Stomach (tissue), 8 donors: ENCODE measurements at regions not wholly inside any gene's neighbourhood (a gene's known extent, or its start where the extent isn't known, plus 50 kb on each side); places are given as distances from the start of the nearest gene placed in this dataset.

Source experiments
- DNase-seq, 2 donors: peaks; one replicate each; pipeline versions ENCODE4 v3.0.0 to v3.0.0-alpha.2; 2013 to 2019
- H3K27ac ChIP-seq, 5 donors: fragments of 200-600 bp in 4 of 5; sonication (generic) in 4 of 5; one replicate each; pipeline ENCODE4 v1.5.1; 2013 to 2019; ENCODE audit warnings: mild to moderate bottlenecking in 1 of 5, moderate library complexity in 1 of 5
- H3K27me3 ChIP-seq, 3 donors: fragments of 200-600 bp; sonication (generic); one replicate each; pipeline ENCODE4 v1.5.1; 2017 to 2019; ENCODE audit warnings: mixed run types in 1 of 3
- H3K36me3 ChIP-seq, 4 donors: fragments of 200-600 bp; sonication (generic); 1 replicate in 3 of 4; 2 replicates in 1 of 4; pipeline ENCODE4 v1.5.1; 2016 to 2019
- H3K4me1 ChIP-seq, 4 donors: fragments of 200-600 bp; sonication (generic); one replicate each; pipeline ENCODE4 v1.5.1; 2016 to 2019
- H3K4me3 ChIP-seq, 4 donors: fragments of 200-600 bp; sonication (generic) in 3 of 4; one replicate each; pipeline ENCODE4 v1.5.1; 2016 to 2019; ENCODE audit warnings: mild to moderate bottlenecking in 1 of 4
- H3K9me3 ChIP-seq, 4 donors: fragments of 200-600 bp; sonication (generic); one replicate each; pipeline ENCODE4 v1.5.1; 2016 to 2019
- EP300 ChIP-seq: sonication (generic); formaldehyde crosslinking; IDR thresholded peaks from one replicate; pipeline ENCODE4 v1.6.1; 2017; ENCODE audit warnings: antibody characterized with exemption
- POLR2A ChIP-seq, 4 donors: fragments of 450-650 bp; IDR thresholded peaks; one replicate each; pipeline ENCODE4 v1.6.1; 2016; ENCODE audit warnings: antibody characterized with exemption in 4 of 4, control low read depth in 2 of 4, mild to moderate bottlenecking in 1 of 4, moderate library complexity in 1 of 4
- POLR2AphosphoS5 ChIP-seq, 3 donors: sonication (generic); formaldehyde crosslinking; IDR thresholded peaks; one replicate each; pipeline ENCODE4 v1.6.1; 2016; ENCODE audit warnings: antibody characterized with exemption in 3 of 3
- WGBS, 5 donors: extraction: QIAGEN DNeasy Blood & Tissue Kit in 3 of 5; methylation state at CpG; one replicate each; pipeline versions ENCODE4 v1.1.5 to v1.1.7; 2013 to 2018; 5-methylcytosine and 5-hydroxymethylcytosine counted together
- intact Hi-C: fragments of 100-400 bp; cut with DNase I; formaldehyde crosslinking; loops from one replicate; pipeline ENCODE4 v1.15.1; 2023; ENCODE audit warnings: low total_unique reads
- TF ChIP-seq, protein P1 (sequence below), 7 experiments: fragments of 450-650 bp in 4 of 7; fragments of 200-600 bp in 3 of 7; sonication (generic) in 3 of 7; IDR thresholded peaks; one replicate each; pipeline ENCODE4 v1.5.1; 2016 to 2019; ENCODE audit warnings: antibody characterized with exemption in 7 of 7, control low read depth in 2 of 7, mild to moderate bottlenecking in 1 of 7
- donor health status: healthy with polysubstance abuse.
- donor health status: Bipolar disorder and iron deficiency.
- donor health status: healthy.

DNA sequence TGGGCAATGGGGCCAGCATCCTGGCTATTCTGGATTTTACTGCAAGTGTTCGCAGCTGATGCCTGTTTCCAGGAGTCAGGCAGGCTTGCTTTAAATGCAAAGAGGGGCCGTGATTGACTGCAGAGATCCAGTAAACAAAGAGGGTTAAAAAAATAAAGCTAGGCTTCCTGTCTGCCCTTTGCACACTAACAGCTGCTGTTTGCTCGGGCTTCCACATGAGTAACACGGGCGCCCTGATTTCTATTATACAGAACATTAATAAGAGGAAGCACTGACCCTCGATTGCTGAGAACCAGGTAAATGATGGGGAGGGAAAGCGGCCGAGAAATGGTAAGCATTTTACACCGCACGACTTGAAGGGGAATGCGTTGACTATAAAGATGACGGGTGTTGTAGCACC, 254.2 kb upstream of the ZNF507 start:
- H3K27ac ChIP-seq, result no peak overlapping the region
- intact Hi-C loops, result no loop called here
- H3K27me3 ChIP-seq, result peaks cover 0 to 15% (median 0%) of the 10 kb centered on the region in 3 donors
- peak in 1 of 2 donors; percentile 53 for DNase-seq
- peaks cover 0 to 6% (median 0%) of the 10 kb centered on the region in 4 donors for H3K4me1 ChIP-seq
- no peaks in the 10 kb centered on the region for H3K36me3 ChIP-seq
- no peak overlapping the region for H3K4me3 ChIP-seq
- H3K9me3 ChIP-seq, result no peaks in the 10 kb centered on the region
- TF ChIP-seq POLR2AphosphoS5 (IDR thresholded peaks at IDR 0.05), result no peak
- TF ChIP-seq, protein P1, sequence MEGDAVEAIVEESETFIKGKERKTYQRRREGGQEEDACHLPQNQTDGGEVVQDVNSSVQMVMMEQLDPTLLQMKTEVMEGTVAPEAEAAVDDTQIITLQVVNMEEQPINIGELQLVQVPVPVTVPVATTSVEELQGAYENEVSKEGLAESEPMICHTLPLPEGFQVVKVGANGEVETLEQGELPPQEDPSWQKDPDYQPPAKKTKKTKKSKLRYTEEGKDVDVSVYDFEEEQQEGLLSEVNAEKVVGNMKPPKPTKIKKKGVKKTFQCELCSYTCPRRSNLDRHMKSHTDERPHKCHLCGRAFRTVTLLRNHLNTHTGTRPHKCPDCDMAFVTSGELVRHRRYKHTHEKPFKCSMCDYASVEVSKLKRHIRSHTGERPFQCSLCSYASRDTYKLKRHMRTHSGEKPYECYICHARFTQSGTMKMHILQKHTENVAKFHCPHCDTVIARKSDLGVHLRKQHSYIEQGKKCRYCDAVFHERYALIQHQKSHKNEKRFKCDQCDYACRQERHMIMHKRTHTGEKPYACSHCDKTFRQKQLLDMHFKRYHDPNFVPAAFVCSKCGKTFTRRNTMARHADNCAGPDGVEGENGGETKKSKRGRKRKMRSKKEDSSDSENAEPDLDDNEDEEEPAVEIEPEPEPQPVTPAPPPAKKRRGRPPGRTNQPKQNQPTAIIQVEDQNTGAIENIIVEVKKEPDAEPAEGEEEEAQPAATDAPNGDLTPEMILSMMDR (IDR thresholded peaks at IDR 0.05), result no peak
- TF ChIP-seq EP300, result no peak
- no peak for TF ChIP-seq POLR2A (IDR thresholded peaks at IDR 0.05)
- 14 to 20% (median 18%) methylated on average over 12 of the region's 12 CpGs for WGBS, 5 donors

DNA sequence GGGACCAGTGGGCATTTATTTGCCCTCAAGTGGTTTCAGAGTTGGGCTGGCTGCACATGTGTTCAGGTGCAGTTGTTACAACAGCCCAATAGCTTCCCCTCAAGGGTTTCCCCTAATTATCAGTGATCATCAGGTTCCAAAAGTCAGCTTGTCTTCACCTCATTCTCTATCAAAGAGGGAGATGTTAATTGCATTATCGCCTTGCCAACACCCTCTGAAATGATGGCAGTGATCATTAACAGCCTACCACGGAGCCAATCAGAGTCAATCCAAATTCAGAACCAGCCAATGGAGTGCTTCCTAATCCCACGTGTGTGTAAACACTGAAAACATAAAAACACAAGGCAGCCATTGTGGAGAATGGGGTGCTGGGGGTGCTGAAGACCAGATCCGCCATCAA, 248.4 kb upstream of the ZNF507 start:
- Histone ChIP-seq H3K27me3 (peaks cover 0 to 15% (median 0%) of the 10 kb centered on the region in 3 donors), H3K4me3 (no peak overlapping the region), H3K4me1 (no peaks in the 10 kb centered on the region), H3K27ac (no peak overlapping the region), H3K9me3 (peaks cover 0 to 6% (median 2%) of the 10 kb centered on the region in 4 donors), H3K36me3 (no peaks in the 10 kb centered on the region)
- DNase-seq, result no peak
- no peak for TF ChIP-seq EP300
- TF ChIP-seq, protein P1 (IDR thresholded peaks at IDR 0.05), result no peak
- TF ChIP-seq POLR2A (IDR thresholded peaks at IDR 0.05), result no peak
- TF ChIP-seq POLR2AphosphoS5 (IDR thresholded peaks at IDR 0.05), result no peak
- intact Hi-C loops, result no loop called here
- WGBS, 5 donors, result 74 to 81% (median 80%) methylated on average over 4 of the region's 4 CpGs

DNA sequence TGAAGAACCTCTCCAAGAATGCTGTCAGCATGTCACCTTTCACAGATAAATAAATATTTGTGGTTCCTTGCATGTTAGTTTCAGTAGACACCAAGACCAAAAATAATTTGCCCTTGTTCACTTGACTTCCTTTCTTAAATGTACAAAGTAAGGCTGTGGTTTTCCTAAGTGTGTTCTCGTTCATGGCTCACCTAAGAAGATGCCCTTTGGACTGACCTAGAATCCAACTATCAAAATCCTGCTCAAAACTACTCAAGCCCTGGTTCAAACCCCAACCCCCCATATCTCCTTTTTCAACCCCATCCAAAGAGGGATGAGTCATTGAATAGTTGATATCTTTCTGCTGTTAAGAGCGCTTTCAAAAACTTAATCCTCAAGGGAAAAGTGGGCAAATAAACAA, 247.8 kb upstream of the ZNF507 start:
- Histone ChIP-seq H3K4me3 (no peak overlapping the region), H3K27me3 (peaks cover 0 to 20% (median 0%) of the 10 kb centered on the region in 3 donors), H3K27ac (no peak overlapping the region), H3K9me3 (peaks cover 0 to 6% (median 2%) of the 10 kb centered on the region in 4 donors), H3K36me3 (no peaks in the 10 kb centered on the region), H3K4me1 (no peaks in the 10 kb centered on the region)
- WGBS, 5 donors, result 38 to 56% (median 46%) methylated on average over 2 of the region's 2 CpGs
- intact Hi-C loops, result no loop called here
- TF ChIP-seq POLR2A (IDR thresholded peaks at IDR 0.05), result no peak
- TF ChIP-seq EP300, result no peak
- TF ChIP-seq, protein P1 (IDR thresholded peaks at IDR 0.05), result no peak
- no peak for TF ChIP-seq POLR2AphosphoS5 (IDR thresholded peaks at IDR 0.05)
- DNase-seq, result no peak

DNA sequence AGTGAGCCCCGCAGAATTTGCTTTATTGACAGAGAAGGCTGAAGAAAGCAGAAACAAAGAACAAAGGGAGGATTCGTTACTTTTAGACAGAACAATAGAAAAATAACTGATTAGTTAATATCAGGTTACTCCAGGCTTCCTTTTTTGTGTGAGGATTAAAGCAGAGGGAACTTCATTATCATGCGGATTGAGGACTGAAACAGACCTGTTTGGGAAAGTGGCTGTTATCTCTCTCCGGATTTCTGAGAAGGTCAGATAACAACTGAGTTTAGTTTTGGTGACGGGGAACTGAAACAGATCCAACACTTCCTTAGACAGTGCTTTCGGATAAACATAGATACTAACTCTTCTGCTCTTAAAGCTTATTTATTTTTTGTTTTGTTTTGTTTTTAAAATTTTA, 246.4 kb upstream of the ZNF507 start:
- H3K9me3 ChIP-seq, result peaks cover 0 to 6% (median 2%) of the 10 kb centered on the region in 4 donors
- TF ChIP-seq POLR2A (IDR thresholded peaks at IDR 0.05) (no peak), POLR2AphosphoS5 (IDR thresholded peaks at IDR 0.05) (no peak), EP300 (no peak)
- TF ChIP-seq, protein P1 (IDR thresholded peaks at IDR 0.05), result no peak
- WGBS, 5 donors, result 13 to 28% (median 20%) methylated on average over 6 of the region's 6 CpGs
- no peaks in the 10 kb centered on the region for H3K4me1 ChIP-seq
- intact Hi-C loops, result no loop called here
- H3K27ac ChIP-seq, result no peak overlapping the region
- no peak overlapping the region for H3K4me3 ChIP-seq
- H3K27me3 ChIP-seq, result peaks cover 0 to 25% (median 8%) of the 10 kb centered on the region in 3 donors
- DNase-seq, result no peak
- no peaks in the 10 kb centered on the region for H3K36me3 ChIP-seq
